ENCODE measurements at regions not wholly inside any gene's neighbourhood (a gene's known extent, or its start where the extent isn't known, plus 50 kb on each side); places are given as distances from the start of the nearest gene placed in this dataset.

DNA sequence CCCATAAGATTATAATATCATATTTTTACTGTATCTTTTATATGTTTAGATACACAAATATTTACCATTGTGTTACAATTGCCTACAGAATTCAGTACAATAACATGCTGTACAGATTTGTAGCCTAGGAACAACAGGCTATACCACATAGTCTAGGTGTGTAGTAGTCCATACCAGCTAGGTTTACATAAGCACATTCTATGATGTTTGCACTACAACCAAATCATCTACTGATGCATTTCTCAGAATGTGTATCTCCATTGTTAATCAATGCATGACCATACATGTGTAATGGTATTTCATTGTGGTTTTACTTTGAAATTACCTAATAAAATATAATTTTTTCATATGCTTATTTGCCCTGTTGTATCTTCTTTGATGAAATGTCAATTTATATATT is 288.1 kb upstream of the PCDH10 start:
- no peak for DNase-seq (ENCODE audit: low spot score)
- H3K4me3 ChIP-seq: no peak overlapping the region
- no peaks in the 10 kb centered on the region for H3K9me3 ChIP-seq
- no peaks in the 10 kb centered on the region for H3K4me1 ChIP-seq (replicated peaks)
- no peak overlapping the region for H3K27ac ChIP-seq
- no peaks in the 10 kb centered on the region for H3K27me3 ChIP-seq (replicated peaks; ENCODE audit: insufficient read depth)
- TF ChIP-seq POLR2AphosphoS5 (IDR thresholded peaks at IDR 0.05) (no peak), POLR2A (IDR thresholded peaks at IDR 0.05) (no peak)
- TF ChIP-seq, protein P1, sequence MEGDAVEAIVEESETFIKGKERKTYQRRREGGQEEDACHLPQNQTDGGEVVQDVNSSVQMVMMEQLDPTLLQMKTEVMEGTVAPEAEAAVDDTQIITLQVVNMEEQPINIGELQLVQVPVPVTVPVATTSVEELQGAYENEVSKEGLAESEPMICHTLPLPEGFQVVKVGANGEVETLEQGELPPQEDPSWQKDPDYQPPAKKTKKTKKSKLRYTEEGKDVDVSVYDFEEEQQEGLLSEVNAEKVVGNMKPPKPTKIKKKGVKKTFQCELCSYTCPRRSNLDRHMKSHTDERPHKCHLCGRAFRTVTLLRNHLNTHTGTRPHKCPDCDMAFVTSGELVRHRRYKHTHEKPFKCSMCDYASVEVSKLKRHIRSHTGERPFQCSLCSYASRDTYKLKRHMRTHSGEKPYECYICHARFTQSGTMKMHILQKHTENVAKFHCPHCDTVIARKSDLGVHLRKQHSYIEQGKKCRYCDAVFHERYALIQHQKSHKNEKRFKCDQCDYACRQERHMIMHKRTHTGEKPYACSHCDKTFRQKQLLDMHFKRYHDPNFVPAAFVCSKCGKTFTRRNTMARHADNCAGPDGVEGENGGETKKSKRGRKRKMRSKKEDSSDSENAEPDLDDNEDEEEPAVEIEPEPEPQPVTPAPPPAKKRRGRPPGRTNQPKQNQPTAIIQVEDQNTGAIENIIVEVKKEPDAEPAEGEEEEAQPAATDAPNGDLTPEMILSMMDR (IDR thresholded peaks at IDR 0.05): no peak
- no peaks in the 10 kb centered on the region for H3K36me3 ChIP-seq
- intact Hi-C loops (cut with DNase I): no loop called here

DNA sequence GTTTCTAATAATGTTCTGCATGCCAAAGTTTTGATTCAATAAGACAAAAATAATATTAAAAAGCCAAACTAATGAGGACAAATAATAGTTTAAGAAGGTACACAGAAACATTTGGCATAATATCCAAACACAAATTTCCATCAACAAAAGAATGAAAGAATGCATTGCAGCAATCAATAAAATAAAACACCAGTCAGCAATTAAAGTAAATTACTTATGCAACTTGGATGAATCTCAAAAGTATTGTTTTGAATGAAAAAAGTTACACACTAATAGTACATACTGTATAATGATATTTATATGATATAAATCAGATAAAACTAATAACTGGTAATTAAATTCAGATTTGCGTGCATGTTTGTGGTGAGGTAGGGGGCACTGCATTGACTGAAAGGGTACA is 285.5 kb upstream of the PCDH10 start:
- no peaks in the 10 kb centered on the region for H3K36me3 ChIP-seq
- no peaks in the 10 kb centered on the region for H3K27me3 ChIP-seq (replicated peaks; ENCODE audit: insufficient read depth)
- no peak overlapping the region for H3K27ac ChIP-seq
- no peak for DNase-seq (ENCODE audit: low spot score)
- intact Hi-C loops (cut with DNase I): no loop called here
- H3K4me3 ChIP-seq: no peak overlapping the region
- 94% methylated on average over 1 of the region's 1 CpG for WGBS
- no peak for TF ChIP-seq POLR2AphosphoS5 (IDR thresholded peaks at IDR 0.05)
- no peak for TF ChIP-seq POLR2A (IDR thresholded peaks at IDR 0.05)
- TF ChIP-seq, protein P1 (IDR thresholded peaks at IDR 0.05): no peak
- H3K4me1 ChIP-seq (replicated peaks): no peaks in the 10 kb centered on the region
- no peaks in the 10 kb centered on the region for H3K9me3 ChIP-seq

DNA sequence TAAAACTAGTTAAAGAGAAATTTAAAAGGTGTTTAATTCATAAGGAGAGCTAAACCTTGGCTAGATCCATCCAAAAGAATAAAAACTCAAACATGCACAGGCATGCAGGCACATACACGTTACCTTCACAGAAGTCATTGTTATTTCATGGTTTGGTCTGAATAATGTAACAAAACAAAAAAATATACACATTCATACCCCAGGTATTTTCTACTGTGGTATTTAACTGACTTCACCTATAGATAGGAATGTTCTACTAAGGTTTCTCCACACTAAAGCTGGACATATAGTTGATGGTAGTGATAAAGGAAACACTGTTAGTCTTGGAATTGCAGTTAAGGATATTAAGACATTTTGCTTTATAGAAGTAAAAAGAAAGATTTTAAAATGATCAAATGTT is 283.6 kb upstream of the PCDH10 start:
- Histone ChIP-seq H3K27me3 (replicated peaks; ENCODE audit: insufficient read depth) (no peaks in the 10 kb centered on the region), H3K4me1 (replicated peaks) (no peaks in the 10 kb centered on the region), H3K27ac (no peak overlapping the region), H3K9me3 (no peaks in the 10 kb centered on the region), H3K36me3 (no peaks in the 10 kb centered on the region), H3K4me3 (no peak overlapping the region)
- DNase-seq (ENCODE audit: low spot score): no peak
- no peak for TF ChIP-seq POLR2AphosphoS5 (IDR thresholded peaks at IDR 0.05)
- no peak for TF ChIP-seq POLR2A (IDR thresholded peaks at IDR 0.05)
- TF ChIP-seq, protein P1 (IDR thresholded peaks at IDR 0.05): no peak
- intact Hi-C loops (cut with DNase I): no loop called here
- 40% methylated on average over 1 of the region's 1 CpG for WGBS

DNA sequence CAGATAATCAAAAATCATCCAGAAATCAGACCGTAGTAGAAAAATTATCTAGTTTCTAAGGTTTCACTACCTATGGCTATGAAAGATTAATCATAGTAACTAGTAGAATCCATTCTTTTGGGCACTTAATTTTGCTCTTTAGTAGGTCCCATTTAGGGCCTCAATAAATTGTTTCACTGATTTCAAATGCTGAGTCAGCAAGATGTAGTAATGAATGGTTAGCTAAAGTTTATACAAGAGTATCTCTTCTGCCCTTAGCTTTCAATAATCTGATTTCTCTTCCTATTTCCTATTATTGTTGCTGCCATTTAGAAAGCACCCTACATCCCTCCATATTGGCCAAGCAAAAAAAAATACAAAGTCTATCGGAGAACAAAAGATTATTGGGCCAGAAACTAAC is 283.2 kb upstream of the PCDH10 start:
- no peak overlapping the region for H3K4me3 ChIP-seq
- intact Hi-C loops (cut with DNase I): no loop called here
- no peak for DNase-seq (ENCODE audit: low spot score)
- no peaks in the 10 kb centered on the region for H3K4me1 ChIP-seq (replicated peaks)
- no peak overlapping the region for H3K27ac ChIP-seq
- H3K36me3 ChIP-seq: no peaks in the 10 kb centered on the region
- no peaks in the 10 kb centered on the region for H3K9me3 ChIP-seq
- no peaks in the 10 kb centered on the region for H3K27me3 ChIP-seq (replicated peaks; ENCODE audit: insufficient read depth)
- WGBS: 92% methylated on average over 2 of the region's 2 CpGs
- TF ChIP-seq POLR2A (IDR thresholded peaks at IDR 0.05) (no peak), POLR2AphosphoS5 (IDR thresholded peaks at IDR 0.05) (no peak)
- TF ChIP-seq, protein P1 (IDR thresholded peaks at IDR 0.05): no peak

DNA sequence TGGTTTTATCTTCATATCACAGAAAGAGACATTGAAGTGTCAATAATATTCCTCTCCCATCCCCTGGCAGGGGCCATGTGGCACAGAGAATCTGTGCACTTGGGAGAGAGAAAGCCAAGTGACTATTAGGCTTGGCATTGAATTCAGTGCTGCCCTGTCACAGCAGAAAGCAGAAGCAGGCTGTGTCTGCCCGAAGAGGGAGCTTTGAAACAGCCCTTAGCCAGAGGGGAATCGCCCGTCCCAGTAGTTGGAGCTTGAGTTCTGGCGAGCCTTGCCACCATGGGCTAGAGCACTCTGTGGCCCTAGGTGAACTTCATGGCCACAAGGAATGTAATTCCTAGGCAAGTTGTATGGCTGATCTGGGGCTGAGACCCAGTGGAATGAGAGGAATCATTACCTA is 282.5 kb upstream of the PCDH10 start:
- no peak for DNase-seq (ENCODE audit: low spot score)
- no peaks in the 10 kb centered on the region for H3K4me1 ChIP-seq (replicated peaks)
- no peak overlapping the region for H3K4me3 ChIP-seq
- H3K9me3 ChIP-seq: no peaks in the 10 kb centered on the region
- TF ChIP-seq, protein P1 (IDR thresholded peaks at IDR 0.05): no peak
- no peak for TF ChIP-seq POLR2A (IDR thresholded peaks at IDR 0.05)
- TF ChIP-seq POLR2AphosphoS5 (IDR thresholded peaks at IDR 0.05): no peak
- intact Hi-C loops (cut with DNase I): no loop called here
- no peaks in the 10 kb centered on the region for H3K27me3 ChIP-seq (replicated peaks; ENCODE audit: insufficient read depth)
- no peak overlapping the region for H3K27ac ChIP-seq
- H3K36me3 ChIP-seq: no peaks in the 10 kb centered on the region
- 81% methylated on average over 4 of the region's 4 CpGs for WGBS

Measured in prostate gland (tissue), 2 donors.